ENCODE measurements at regions not wholly inside any gene's neighbourhood (a gene's known extent, or its start where the extent isn't known, plus 50 kb on each side); places are given as distances from the start of the nearest gene placed in this dataset.
"Not testable (repeated sequence)": the region's sequence is repeated elsewhere in the genome, so short reads cannot be mapped to it uniquely, and the experiment has no call there.

DNA sequence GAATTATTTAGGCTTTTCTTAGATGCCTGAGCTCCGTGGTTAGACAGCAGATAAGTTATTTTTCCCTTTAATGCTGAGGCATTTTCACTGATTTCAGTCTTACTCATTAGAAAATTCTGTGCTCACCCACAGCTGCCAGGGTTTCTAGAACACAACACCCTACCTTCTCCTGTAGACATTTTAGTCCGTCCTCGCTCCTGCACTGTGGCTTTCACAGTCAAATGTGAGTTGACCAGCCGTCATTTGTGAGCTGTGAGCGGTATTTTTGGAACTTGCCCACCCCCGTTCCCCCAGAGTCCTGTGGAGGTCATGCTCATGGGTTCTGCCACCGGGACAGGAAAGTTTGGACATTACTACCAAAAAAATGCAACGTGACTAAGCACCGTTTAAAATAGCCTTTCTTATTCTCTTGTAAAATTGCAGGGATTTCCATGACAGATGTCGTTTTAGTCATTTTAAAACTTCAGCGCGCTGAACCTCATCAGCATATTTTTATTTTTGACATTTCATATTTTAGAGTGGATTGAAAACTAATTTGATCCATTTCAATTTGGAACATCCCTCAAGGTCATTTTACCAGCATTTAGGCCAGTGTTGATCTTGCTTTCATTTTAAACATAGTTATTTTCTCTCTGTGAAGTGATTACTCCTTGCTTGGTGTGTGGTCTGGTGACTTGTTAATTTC, 249.6 kb upstream of the PLGLB2 start:
- peak; percentile 1 for DNase-seq

DNA sequence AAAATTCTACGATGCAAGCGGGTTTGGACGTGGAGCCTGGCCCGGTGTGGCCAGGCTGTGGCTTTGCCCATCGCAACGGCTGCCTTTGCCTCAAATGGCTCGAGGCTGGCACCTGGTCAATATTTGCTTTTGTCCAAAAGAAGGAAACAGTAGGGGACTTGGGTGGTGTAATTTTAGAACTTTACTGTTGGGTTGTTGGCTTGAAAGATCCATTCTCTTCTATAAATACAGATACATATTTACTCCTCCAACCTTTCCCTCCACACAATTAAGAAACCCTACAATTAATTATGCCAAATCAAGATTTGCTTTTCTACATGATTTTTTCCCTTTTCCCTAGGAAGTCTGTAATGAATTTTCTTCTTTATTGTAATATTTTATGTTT, 249.0 kb upstream of the PLGLB2 start:
- not testable (repeated sequence) for DNase-seq

DNA sequence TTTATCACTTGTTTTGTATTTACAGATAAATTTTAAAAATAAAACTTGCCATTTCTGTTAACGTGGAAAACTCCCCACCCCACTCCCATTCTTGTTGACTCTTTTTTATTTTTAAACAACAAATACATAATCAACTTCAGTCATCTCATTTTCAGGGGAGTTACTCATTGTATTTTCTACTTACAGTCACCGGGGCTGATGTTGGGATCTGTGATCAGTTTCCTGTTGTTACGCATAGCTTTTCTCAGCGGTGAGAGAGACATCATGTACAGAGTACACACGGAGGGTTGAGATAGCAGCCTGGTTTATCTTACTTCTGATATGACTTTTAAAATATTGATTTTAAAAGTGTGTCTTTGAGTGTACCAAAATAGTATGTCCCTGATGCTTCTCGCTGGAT, 248.0 kb upstream of the PLGLB2 start:
- DNase-seq = not testable (repeated sequence)

DNA sequence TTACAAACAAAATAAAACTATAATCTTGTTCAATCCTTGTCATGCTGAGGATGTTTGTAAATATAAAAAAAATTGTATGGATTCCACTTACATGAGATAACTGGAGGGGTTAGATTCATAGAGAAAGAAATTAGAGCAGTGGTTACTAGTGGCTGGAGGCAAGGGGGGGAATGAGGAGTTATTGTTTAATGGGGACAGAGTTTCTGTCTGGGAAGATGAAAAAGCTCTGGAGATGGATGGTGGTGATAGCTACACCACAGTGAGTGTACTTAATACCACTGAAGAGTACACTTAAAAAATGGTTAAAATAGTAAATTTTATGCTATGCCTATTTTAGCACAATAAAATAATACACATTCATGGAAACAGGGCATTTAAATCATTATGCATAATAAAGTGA, 247.5 kb upstream of the PLGLB2 start:
- DNase-seq = not testable (repeated sequence)

- DNase-seq = not testable (repeated sequence)
Observed at GRCh38 chr2:87500951-87501350, 246.9 kb upstream of the PLGLB2 start.

GRCh38 chr2:87502948-87503347, 244.9 kb upstream of the PLGLB2 start:
- not testable (repeated sequence) for DNase-seq

GRCh38 chr2:87505239-87505638, 242.6 kb upstream of the PLGLB2 start:
- DNase-seq = not testable (repeated sequence)

DNA sequence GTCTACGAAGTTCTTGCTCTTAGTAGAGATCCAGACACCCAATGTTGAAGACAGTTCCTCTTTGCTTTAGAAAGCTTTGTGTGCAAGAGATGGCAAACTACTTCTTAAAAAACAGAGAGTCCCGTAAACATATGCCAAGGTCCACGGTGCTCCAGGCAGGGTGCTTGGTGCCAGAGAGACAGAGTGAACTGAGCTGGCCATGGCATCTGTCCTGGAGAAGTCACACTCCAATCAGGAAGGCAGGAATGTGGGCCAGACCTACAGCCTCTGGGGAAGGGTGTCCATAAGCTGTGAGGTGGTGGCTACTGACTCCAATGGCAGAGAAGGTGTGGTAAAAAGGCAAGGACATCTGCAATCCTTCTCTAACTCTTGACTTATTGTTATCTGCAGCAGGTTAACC, 242.0 kb upstream of the PLGLB2 start:
- not testable (repeated sequence) for DNase-seq

- not testable (repeated sequence) for DNase-seq
Observed at GRCh38 chr2:87507378-87508348, 240.2 kb upstream of the PLGLB2 start.

DNA sequence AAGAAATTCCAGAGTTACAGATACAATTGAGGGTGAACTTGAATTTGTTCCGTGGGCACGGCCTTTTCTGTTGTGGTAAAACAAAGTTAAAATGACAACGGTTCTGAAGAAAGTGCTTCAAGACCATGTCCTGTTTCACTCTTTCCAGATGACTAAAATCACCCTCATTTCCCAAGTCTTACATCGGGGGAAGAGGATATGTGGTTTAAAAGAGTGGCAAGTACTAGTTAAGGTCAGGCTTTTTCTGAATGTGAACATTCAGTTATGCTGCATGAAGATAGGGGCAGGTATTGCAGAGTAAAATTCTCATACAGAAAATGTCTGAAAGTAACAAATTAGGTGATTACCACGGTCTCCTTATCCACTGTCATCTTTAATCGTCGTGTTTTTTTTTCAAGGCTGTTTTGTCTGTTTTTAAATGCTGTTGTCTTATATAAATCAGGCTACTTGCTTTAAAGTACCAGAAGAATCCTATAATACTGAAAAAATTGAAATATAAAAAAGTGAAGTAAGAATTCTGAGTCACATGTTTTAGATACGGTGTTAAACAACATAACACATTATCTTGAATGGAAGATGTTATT, 236.6 kb upstream of the PLGLB2 start:
- not testable (repeated sequence) for DNase-seq

GRCh38 chr2:87512864-87513530, 234.9 kb upstream of the PLGLB2 start:
- not testable (repeated sequence) for DNase-seq

DNA sequence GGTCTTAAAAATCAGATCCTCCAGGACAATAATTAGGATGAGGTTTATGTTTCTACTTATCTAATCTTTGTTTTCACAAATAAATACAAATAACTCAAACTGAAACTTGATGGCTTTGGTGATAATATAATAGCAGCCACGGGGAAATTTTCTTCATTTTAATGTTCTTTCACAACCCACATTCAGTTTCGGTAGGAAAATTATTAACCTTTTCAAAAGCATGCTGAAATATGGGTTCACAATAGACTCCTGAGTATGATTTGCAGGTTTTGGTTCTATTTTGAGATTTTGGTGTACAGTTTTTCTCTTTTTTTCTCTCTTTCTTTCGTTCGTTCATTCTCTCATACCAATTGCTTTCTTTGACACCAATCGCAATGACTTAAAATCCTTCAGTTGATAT, 233.9 kb upstream of the PLGLB2 start:
- DNase-seq = not testable (repeated sequence)

- not testable (repeated sequence) for DNase-seq
Observed at GRCh38 chr2:87514515-87514914, 233.4 kb upstream of the PLGLB2 start.

DNA sequence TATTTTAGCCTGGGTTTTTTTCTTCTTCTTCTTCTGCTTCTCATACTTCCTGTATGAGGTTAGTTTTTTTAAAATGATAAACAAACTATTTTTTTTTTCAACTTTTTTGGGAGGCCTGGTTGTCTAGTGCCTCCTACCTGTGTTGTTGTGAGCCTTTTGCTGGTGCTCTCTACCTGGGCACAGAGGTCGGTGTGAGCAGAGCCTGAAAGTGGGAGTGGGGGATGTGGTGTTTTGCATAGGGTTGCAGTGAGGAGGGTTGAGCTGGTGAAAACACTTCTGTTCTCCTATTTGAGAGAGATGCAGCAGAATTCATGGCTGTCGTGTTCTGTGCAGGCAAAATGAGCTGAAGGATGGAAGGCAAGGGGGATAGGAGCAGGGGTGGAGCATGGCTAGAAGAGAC, 232.7 kb upstream of the PLGLB2 start:
- DNase-seq = not testable (repeated sequence)

- DNase-seq = not testable (repeated sequence)
Observed at GRCh38 chr2:87515875-87516274, 232.0 kb upstream of the PLGLB2 start.

GRCh38 chr2:87516369-87516967, 231.4 kb upstream of the PLGLB2 start:
- DNase-seq = not testable (repeated sequence)

DNA sequence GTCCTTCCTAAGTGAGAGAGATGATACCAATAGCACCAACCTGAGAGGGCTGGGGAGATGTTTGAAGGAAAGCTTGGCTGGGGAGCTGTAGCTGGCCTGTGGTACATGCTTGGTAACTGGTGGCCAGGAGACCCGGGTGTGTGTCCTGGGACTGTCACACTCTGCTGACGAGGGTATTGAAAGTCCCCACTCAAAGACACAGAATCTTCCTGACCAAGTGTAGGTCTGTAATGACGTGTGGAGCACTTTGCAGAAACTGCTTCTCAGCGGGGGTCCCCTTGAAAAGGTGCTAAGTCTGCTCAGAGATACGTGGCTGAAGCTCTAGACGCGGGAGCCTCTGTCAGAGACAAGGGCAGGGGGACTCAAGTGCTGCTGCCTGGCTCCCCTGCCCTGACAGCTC, 230.4 kb upstream of the PLGLB2 start:
- not testable (repeated sequence) for DNase-seq

GRCh38 chr2:87518066-87518465, 229.8 kb upstream of the PLGLB2 start:
- peak; percentile 19 for DNase-seq

DNA sequence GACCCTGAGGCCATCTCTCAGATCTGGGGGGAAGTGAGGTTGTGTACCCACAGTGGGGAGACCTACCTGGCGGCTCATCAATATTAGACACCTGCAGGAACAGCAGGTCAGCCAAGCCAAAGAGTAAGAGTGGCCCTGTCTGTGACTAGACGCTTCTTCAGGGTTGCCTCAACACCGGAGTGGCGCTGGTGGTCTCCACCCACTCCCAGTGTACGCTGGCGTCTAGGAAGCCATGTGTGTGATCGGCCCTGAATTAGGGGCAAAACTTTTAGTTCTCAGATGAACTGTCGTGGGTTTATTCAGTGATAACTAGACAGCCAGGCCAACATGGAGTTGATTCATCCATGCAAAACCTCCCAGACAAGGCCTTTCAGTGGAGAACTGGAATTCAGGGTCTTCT, 229.3 kb upstream of the PLGLB2 start:
- not testable (repeated sequence) for DNase-seq

GRCh38 chr2:87519158-87520011, 228.5 kb upstream of the PLGLB2 start:
- peak; percentile 54 for DNase-seq

- not testable (repeated sequence) for DNase-seq
Observed at GRCh38 chr2:87521057-87521456, 226.8 kb upstream of the PLGLB2 start.
